Ishikawa (cell line): ENCODE measurements at regions not wholly inside any gene's neighbourhood (a gene's known extent, or its start where the extent isn't known, plus 50 kb on each side); places are given as distances from the start of the nearest gene placed in this dataset.

Source experiments
- CEBPB ChIP-seq: IDR thresholded peaks from 2 replicates; pipeline ENCODE4 v1.6.1; 2012
- CREB1 ChIP-seq: IDR thresholded peaks from 2 replicates; pipeline ENCODE4 v1.6.1; 2012; ENCODE audit warnings: low read depth
- EGR1 ChIP-seq: IDR thresholded peaks from 2 replicates; pipeline ENCODE4 v1.6.1; 2012
- EP300 ChIP-seq: IDR thresholded peaks from 2 replicates; pipeline ENCODE4 v1.6.1; 2012; ENCODE audit warnings: borderline replicate concordance
- FOXM1 ChIP-seq: IDR thresholded peaks from 2 replicates; pipeline ENCODE4 v1.6.1; 2012; ENCODE audit warnings: low read depth, borderline replicate concordance
- MAX ChIP-seq: IDR thresholded peaks from 2 replicates; pipeline ENCODE4 v1.6.1; 2012
- NFIC ChIP-seq: IDR thresholded peaks from 2 replicates; pipeline ENCODE4 v1.6.1; 2012
- RAD21 ChIP-seq: IDR thresholded peaks from 2 replicates; pipeline ENCODE4 v1.6.1; 2012; ENCODE audit warnings: low read depth
- REST ChIP-seq: IDR thresholded peaks from 2 replicates; pipeline ENCODE4 v1.6.1; 2012; ENCODE audit warnings: low read depth, mild to moderate bottlenecking
- TAF1 ChIP-seq: IDR thresholded peaks from 2 replicates; pipeline ENCODE4 v1.6.1; 2012; ENCODE audit warnings: low read depth, mild to moderate bottlenecking
- TCF12 ChIP-seq: IDR thresholded peaks from 2 replicates; pipeline ENCODE4 v1.6.1; 2012; ENCODE audit warnings: low read depth
- TEAD4 ChIP-seq: IDR thresholded peaks from 2 replicates; pipeline ENCODE4 v1.6.1; 2012
- USF1 ChIP-seq: IDR thresholded peaks from 2 replicates; pipeline ENCODE4 v1.6.1; 2012
- YY1 ChIP-seq: IDR thresholded peaks from 2 replicates; pipeline ENCODE4 v1.6.1; 2012; ENCODE audit warnings: low read depth
- ZBTB7A ChIP-seq: IDR thresholded peaks from 2 replicates; pipeline ENCODE4 v1.6.1; 2012; ENCODE audit warnings: low read depth

- TF ChIP-seq FOXM1 (no peak), ZBTB7A (no peak), NFIC (no peak), EP300 (no peak), REST (no peak), RAD21 (no peak), CREB1 (no peak), CEBPB (no peak), TEAD4 (no peak), TCF12 (no peak), EGR1 (no peak), USF1 (no peak), MAX (no peak), YY1 (no peak), TAF1 (no peak)
Observed at GRCh38 chr18:78580835-78581339, 398.7 kb upstream of the SALL3 start.

- TF ChIP-seq TAF1 (no peak), MAX (no peak), RAD21 (no peak), USF1 (no peak), REST (no peak)
Observed at GRCh38 chr18:78582181-78582709, 397.4 kb upstream of the SALL3 start.

- TF ChIP-seq NFIC: no peak
- no peak for TF ChIP-seq EP300
- TF ChIP-seq RAD21: no peak
Observed at GRCh38 chr18:78582898-78583738, 396.5 kb upstream of the SALL3 start.

GRCh38 chr18:78583739-78584458 lies 395.7 kb upstream of the SALL3 start:
- TF ChIP-seq ZBTB7A: no peak
- no peak for TF ChIP-seq EGR1
- no peak for TF ChIP-seq USF1
- TF ChIP-seq RAD21: no peak
- no peak for TF ChIP-seq REST
- TF ChIP-seq TAF1: no peak
- no peak for TF ChIP-seq CEBPB
- no peak for TF ChIP-seq TCF12
- TF ChIP-seq FOXM1: no peak
- TF ChIP-seq YY1: no peak
- TF ChIP-seq MAX: no peak
- no peak for TF ChIP-seq CREB1
- no peak for TF ChIP-seq EP300
- TF ChIP-seq NFIC: no peak
- TF ChIP-seq TEAD4: no peak
